Sigmoid colon (tissue), 6 donors: ENCODE measurements at regions not wholly inside any gene's neighbourhood (a gene's known extent, or its start where the extent isn't known, plus 50 kb on each side); places are given as distances from the start of the nearest gene placed in this dataset.

Source experiments
- DNase-seq: peaks from one replicate; pipeline ENCODE4 v3.0.0-alpha.2; 2019
- H3K27ac ChIP-seq, 4 donors: fragments of 200-600 bp; sonication (generic); one replicate each; pipeline ENCODE4 v1.5.1; 2016 to 2019; ENCODE audit warnings: mild to moderate bottlenecking in 1 of 4
- H3K27me3 ChIP-seq, 3 donors: fragments of 200-600 bp; sonication (generic); one replicate each; pipeline ENCODE4 v1.5.1; 2019; ENCODE audit warnings: mild to moderate bottlenecking in 1 of 3
- H3K36me3 ChIP-seq, 4 donors: fragments of 200-600 bp; sonication (generic); one replicate each; pipeline ENCODE4 v1.5.1; 2016 to 2019
- H3K4me1 ChIP-seq, 4 donors: fragments of 200-600 bp; sonication (generic); one replicate each; pipeline ENCODE4 v1.5.1; 2017 to 2019
- H3K4me3 ChIP-seq, 4 donors: fragments of 200-600 bp; sonication (generic); one replicate each; pipeline ENCODE4 v1.5.1; 2017 to 2019; ENCODE audit warnings: mild to moderate bottlenecking in 2 of 4, moderate library complexity in 1 of 4
- H3K9me3 ChIP-seq, 4 donors: fragments of 200-600 bp in 3 of 4; sonication (generic) in 3 of 4; one replicate each; pipeline versions ENCODE4 v1.5.1 to v1.6.1; 2013 to 2019
- EP300 ChIP-seq, 4 donors: sonication (generic); formaldehyde crosslinking; IDR thresholded peaks; one replicate each; pipeline ENCODE4 v1.6.1; 2017; ENCODE audit warnings: antibody characterized with exemption in 4 of 4
- POLR2A ChIP-seq, 2 donors: fragments of 450-650 bp; IDR thresholded peaks; one replicate each; pipeline ENCODE4 v1.6.1; 2016; ENCODE audit warnings: antibody characterized with exemption in 2 of 2, mild to moderate bottlenecking in 2 of 2, moderate library complexity in 2 of 2
- POLR2AphosphoS5 ChIP-seq, 4 donors: sonication (generic); formaldehyde crosslinking; IDR thresholded peaks; one replicate each; pipeline ENCODE4 v1.6.1; 2017; ENCODE audit warnings: antibody characterized with exemption in 4 of 4
- WGBS, 2 donors: extraction: QIAGEN DNeasy Blood & Tissue Kit; methylation state at CpG; one replicate each; pipeline ENCODE4 v1.1.7; 2013; 5-methylcytosine and 5-hydroxymethylcytosine counted together
- intact Hi-C: fragments of 100-400 bp; cut with DNase I; formaldehyde crosslinking; loops from one replicate; pipeline ENCODE4 v1.15.1; 2023
- TF ChIP-seq, protein P1 (sequence below), 4 experiments: fragments of 450-650 bp in 3 of 4; fragments of 200-600 bp in 1 of 4; IDR thresholded peaks; one replicate each; pipeline ENCODE4 v1.5.1; 2016 to 2019; ENCODE audit warnings: antibody characterized with exemption in 4 of 4, mild to moderate bottlenecking in 3 of 4, moderate library complexity in 2 of 4
- donor health status: healthy with polysubstance abuse.
- donor health status: healthy.

DNA sequence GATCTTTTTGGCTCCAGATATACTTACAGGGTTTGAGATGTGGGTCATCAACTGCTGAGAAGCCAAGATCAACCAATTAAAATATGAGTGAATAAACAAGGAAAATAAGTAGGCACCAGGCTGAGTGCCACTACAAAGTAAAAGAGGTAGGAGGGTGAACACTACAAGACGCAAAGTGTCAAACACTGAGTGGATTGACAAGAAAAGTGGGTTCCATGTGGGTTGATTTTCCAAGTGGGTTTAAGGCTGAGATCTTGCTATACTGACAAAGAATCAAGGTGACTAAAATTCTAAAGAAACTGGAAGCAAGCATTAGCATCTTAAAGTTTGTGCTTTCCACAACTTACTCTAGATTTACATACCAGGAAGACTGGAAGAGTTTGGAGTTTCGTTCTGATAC is 160.4 kb upstream of the SPACA1 start:
- no peak overlapping the region for H3K4me3 ChIP-seq
- H3K27ac ChIP-seq = no peak overlapping the region
- H3K4me1 ChIP-seq = no peaks in the 10 kb centered on the region
- intact Hi-C loops = no loop called here
- 91 to 93% methylated on average over 2 of the region's 2 CpGs for WGBS, 2 donors
- no peaks in the 10 kb centered on the region for H3K36me3 ChIP-seq
- H3K27me3 ChIP-seq = no peaks in the 10 kb centered on the region
- no peak for DNase-seq
- TF ChIP-seq POLR2AphosphoS5 (IDR thresholded peaks at IDR 0.05) (no peak), POLR2A (IDR thresholded peaks at IDR 0.05) (no peak), EP300 (IDR thresholded peaks at IDR 0.05) (no peak)
- TF ChIP-seq, protein P1, sequence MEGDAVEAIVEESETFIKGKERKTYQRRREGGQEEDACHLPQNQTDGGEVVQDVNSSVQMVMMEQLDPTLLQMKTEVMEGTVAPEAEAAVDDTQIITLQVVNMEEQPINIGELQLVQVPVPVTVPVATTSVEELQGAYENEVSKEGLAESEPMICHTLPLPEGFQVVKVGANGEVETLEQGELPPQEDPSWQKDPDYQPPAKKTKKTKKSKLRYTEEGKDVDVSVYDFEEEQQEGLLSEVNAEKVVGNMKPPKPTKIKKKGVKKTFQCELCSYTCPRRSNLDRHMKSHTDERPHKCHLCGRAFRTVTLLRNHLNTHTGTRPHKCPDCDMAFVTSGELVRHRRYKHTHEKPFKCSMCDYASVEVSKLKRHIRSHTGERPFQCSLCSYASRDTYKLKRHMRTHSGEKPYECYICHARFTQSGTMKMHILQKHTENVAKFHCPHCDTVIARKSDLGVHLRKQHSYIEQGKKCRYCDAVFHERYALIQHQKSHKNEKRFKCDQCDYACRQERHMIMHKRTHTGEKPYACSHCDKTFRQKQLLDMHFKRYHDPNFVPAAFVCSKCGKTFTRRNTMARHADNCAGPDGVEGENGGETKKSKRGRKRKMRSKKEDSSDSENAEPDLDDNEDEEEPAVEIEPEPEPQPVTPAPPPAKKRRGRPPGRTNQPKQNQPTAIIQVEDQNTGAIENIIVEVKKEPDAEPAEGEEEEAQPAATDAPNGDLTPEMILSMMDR (IDR thresholded peaks at IDR 0.05) = no peak
- H3K9me3 ChIP-seq = no peaks in the 10 kb centered on the region

DNA sequence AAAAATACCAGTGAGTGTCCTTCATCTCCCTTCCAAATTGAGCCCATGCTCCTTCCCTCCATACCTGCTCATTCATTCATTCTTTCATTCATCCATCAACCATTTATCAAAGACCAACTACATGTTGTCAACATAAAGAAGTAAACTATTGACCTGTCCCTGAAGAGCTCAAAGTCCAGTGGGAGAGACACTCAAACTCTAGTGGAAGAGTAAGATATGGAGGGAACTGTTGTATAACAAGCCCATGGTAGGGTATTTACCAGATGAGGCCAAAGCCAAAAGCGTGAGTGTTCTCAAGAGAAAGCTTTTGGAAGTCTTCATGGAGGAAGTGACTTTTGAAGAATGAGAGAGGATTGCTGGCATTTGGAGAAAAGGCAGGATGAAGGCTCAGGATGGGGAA is 163.4 kb upstream of the SPACA1 start:
- 84 to 93% methylated on average over 1 of the region's 1 CpG for WGBS, 2 donors
- intact Hi-C loops = no loop called here
- no peaks in the 10 kb centered on the region for H3K4me1 ChIP-seq
- DNase-seq = no peak
- H3K36me3 ChIP-seq = no peaks in the 10 kb centered on the region
- no peak overlapping the region for H3K27ac ChIP-seq
- no peak overlapping the region for H3K4me3 ChIP-seq
- TF ChIP-seq, protein P1 (IDR thresholded peaks at IDR 0.05) = no peak
- TF ChIP-seq POLR2A (IDR thresholded peaks at IDR 0.05) (no peak), POLR2AphosphoS5 (IDR thresholded peaks at IDR 0.05) (no peak), EP300 (IDR thresholded peaks at IDR 0.05) (no peak)
- no peaks in the 10 kb centered on the region for H3K27me3 ChIP-seq
- no peaks in the 10 kb centered on the region for H3K9me3 ChIP-seq

DNA sequence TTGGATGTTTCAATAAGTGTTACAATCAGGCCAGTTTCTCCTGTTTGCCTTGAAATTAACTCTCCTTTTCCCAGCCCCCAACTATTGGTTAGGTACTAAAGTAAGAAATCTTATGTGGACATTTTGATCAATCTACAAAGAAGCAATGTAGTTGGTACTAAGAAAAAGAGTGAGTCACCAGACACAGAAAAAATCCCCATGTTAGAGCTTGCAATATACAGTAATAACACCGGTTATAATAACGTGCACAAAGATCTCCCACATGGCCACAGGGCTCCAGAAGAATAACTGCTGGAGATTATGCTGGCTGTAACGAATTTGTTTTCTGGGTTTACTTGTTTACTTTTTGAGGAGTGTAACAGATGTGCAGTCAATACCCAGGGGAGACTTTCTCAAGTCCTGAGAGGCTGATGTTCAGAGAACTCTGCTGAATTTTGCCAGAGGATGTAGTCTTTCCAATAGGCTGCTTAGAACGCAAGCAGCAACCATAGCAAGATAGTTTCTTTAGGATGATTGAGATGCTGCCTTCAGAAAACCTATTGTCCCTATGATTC is 166.2 kb upstream of the SPACA1 start:
- H3K4me1 ChIP-seq = no peaks in the 10 kb centered on the region
- H3K4me3 ChIP-seq = no peak overlapping the region
- no peaks in the 10 kb centered on the region for H3K9me3 ChIP-seq
- WGBS, 2 donors = 65 to 77% methylated on average over 4 of the region's 4 CpGs
- no peak for TF ChIP-seq EP300 (IDR thresholded peaks at IDR 0.05)
- no peak for TF ChIP-seq POLR2AphosphoS5 (IDR thresholded peaks at IDR 0.05)
- TF ChIP-seq, protein P1 (IDR thresholded peaks at IDR 0.05) = no peak
- TF ChIP-seq POLR2A (IDR thresholded peaks at IDR 0.05) = no peak
- no peaks in the 10 kb centered on the region for H3K27me3 ChIP-seq
- H3K36me3 ChIP-seq = no peaks in the 10 kb centered on the region
- H3K27ac ChIP-seq = no peak overlapping the region
- intact Hi-C loops = no loop called here
- no peak for DNase-seq

DNA sequence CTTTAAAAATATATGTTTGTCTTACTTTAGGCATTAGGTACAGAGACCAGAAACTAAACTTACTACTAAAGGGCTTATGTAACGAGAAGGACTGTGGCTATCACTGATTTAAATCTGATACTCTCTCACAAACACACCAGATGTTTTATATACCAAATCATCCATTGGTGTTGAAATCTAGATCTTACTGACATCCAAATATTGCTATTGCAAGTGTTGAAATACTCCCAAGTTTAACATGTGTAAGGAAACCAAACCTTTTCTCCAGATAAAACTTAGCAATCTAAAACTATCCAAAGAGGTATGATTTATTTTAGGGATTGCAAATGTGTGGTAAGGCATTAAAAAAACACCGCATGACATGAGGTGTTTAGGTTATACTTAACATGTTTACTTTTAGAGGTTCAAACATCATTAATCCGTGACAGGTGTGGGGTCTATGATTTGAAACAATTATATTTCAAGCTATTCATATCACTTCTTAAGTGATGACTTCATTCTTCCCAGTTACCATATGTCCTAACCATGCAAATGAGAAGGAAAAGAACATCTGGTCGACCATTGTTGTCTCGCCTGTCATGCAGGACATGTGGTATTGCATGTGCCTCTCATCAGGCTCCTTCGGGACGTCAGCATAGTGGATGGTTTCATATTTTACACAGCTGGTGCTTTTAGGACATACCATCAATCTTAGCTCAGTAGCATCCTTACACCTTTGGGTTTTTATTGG is 168.3 kb upstream of the SPACA1 start:
- TF ChIP-seq EP300 (IDR thresholded peaks at IDR 0.05) (no peak), POLR2AphosphoS5 (IDR thresholded peaks at IDR 0.05) (no peak), POLR2A (IDR thresholded peaks at IDR 0.05) (no peak)
- TF ChIP-seq, protein P1 (IDR thresholded peaks at IDR 0.05) = no peak
- Histone ChIP-seq H3K36me3 (no peaks in the 10 kb centered on the region), H3K9me3 (no peaks in the 10 kb centered on the region), H3K4me1 (no peaks in the 10 kb centered on the region), H3K27ac (no peak overlapping the region), H3K27me3 (no peaks in the 10 kb centered on the region), H3K4me3 (no peak overlapping the region)
- 37 to 50% methylated on average over 7 of the region's 7 CpGs for WGBS, 2 donors
- intact Hi-C loops = no loop called here
- DNase-seq = no peak
